IMR-90 (cell line): ENCODE measurements at regions not wholly inside any gene's neighbourhood (a gene's known extent, or its start where the extent isn't known, plus 50 kb on each side); places are given as distances from the start of the nearest gene placed in this dataset.

Experiments
- ATAC-seq: fragments of 200-7000 bp; cut with Tn5 transposase; 2 replicates; pipeline ENCODE4 v1.9.1; 2020; ENCODE audit warnings: low read depth, mild to moderate bottlenecking, moderate library complexity
- BruUV-seq: library from RNA; stranded (reverse); fragments of 400-500 nt; replicated peaks from 2 replicates; lab custom pipeline; 2021; lab: Mats Ljungman, UMichigan
- CTCF ChIA-PET: fragments of 300-600 bp; formaldehyde crosslinking; extraction: SDS; loops from one replicate; lab custom pipeline; 2021; ENCODE audit warnings: antibody characterized with exemption; lab: Yijun Ruan, JAX
- POLR2A ChIA-PET: fragments of 300-600 bp; sonication (Branson Sonifier 250); formaldehyde crosslinking; loops from one replicate; lab custom pipeline; 2022; ENCODE audit warnings: antibody characterized with exemption; ENCODE audit not compliant: unreplicated experiment; lab: Charles Lee
- DNase-seq: peaks from one replicate; pipeline ENCODE4 v3.0.0; 2013
- H2AFZ ChIP-seq: replicated peaks from 2 replicates; pipeline ENCODE3; 2013; ENCODE audit warnings: low read length, mild to moderate bottlenecking; ENCODE audit not compliant: poor library complexity
- H2AK5ac ChIP-seq: 2 replicates; pipeline ENCODE4 v1.6.1; 2013; ENCODE audit warnings: low read depth, low read length, inconsistent platforms
- H2AK9ac ChIP-seq: replicated peaks from 2 replicates; pipeline ENCODE3; 2013; ENCODE audit warnings: mild to moderate bottlenecking, low read depth, low read length, moderate library complexity; ENCODE audit not compliant: poor library complexity
- H2BK120ac ChIP-seq: 2 replicates; pipeline ENCODE4 v1.6.1; 2013; ENCODE audit warnings: low read depth, low read length, inconsistent platforms
- H2BK15ac ChIP-seq: 3 replicates; pipeline ENCODE4 v1.6.1; 2013; ENCODE audit warnings: low read depth, low read length, inconsistent platforms
- H2BK20ac ChIP-seq: 2 replicates; pipeline ENCODE4 v1.6.1; 2013; ENCODE audit warnings: low read depth, mild to moderate bottlenecking, inconsistent platforms, low read length, moderate library complexity
- H2BK5ac ChIP-seq: 2 replicates; pipeline ENCODE4 v1.6.1; 2013; ENCODE audit warnings: mild to moderate bottlenecking, low read depth, low read length, inconsistent platforms; ENCODE audit not compliant: poor library complexity, severe bottlenecking
- H3K14ac ChIP-seq: replicated peaks from 2 replicates; pipeline ENCODE4 v1.6.1; 2013; ENCODE audit warnings: low read depth, low read length, inconsistent platforms
- H3K18ac ChIP-seq: 2 replicates; pipeline ENCODE4 v1.6.1; 2013; ENCODE audit warnings: low read depth, low read length, control low read depth
- H3K23ac ChIP-seq: 2 replicates; pipeline ENCODE4 v1.6.1; 2013; ENCODE audit warnings: low read depth, low read length, inconsistent platforms
- H3K27ac ChIP-seq: 2 replicates; pipeline ENCODE4 v1.5.1; 2013; ENCODE audit warnings: mild to moderate bottlenecking, control low read depth, low read length; ENCODE audit not compliant: insufficient read depth
- H3K27me3 ChIP-seq: 2 replicates; pipeline ENCODE4 v1.6.1; 2013; ENCODE audit warnings: low read length; ENCODE audit not compliant: control insufficient read depth, insufficient read depth
- H3K36me3 ChIP-seq: 2 replicates; pipeline ENCODE4 v1.6.1; 2013; ENCODE audit warnings: low read length, mixed read lengths; ENCODE audit not compliant: control insufficient read depth, insufficient read depth
- H3K4ac ChIP-seq: 2 replicates; pipeline ENCODE4 v1.6.1; 2013; ENCODE audit warnings: low read depth, low read length, inconsistent platforms
- H3K4me1 ChIP-seq: 2 replicates; pipeline ENCODE4 v1.6.1; 2013; ENCODE audit warnings: low read length, mixed read lengths; ENCODE audit not compliant: control insufficient read depth, insufficient read depth
- H3K4me2 ChIP-seq: 2 replicates; pipeline ENCODE4 v1.6.1; 2013; ENCODE audit warnings: low read depth, mild to moderate bottlenecking, control low read depth, low read length, moderate library complexity
- H3K4me3 ChIP-seq: 2 replicates; pipeline ENCODE4 v1.5.1; 2013; ENCODE audit warnings: low read depth, mild to moderate bottlenecking, control low read depth, low read length, moderate library complexity; ENCODE audit not compliant: insufficient read depth
- H3K56ac ChIP-seq: 2 replicates; pipeline ENCODE4 v1.6.1; 2013; ENCODE audit warnings: low read length, inconsistent platforms; ENCODE audit not compliant: insufficient read depth; ENCODE audit errors: extremely low read depth
- H3K79me1 ChIP-seq, 2 experiments: 2 replicates each; pipeline ENCODE4 v1.6.1; 2013; ENCODE audit warnings: low read length in 2 of 2, inconsistent platforms in 1 of 2, low read depth in 1 of 2
- H3K9ac ChIP-seq: 2 replicates; pipeline ENCODE4 v1.6.1; 2013; ENCODE audit warnings: low read depth, low read length, control low read depth
- H3K9me1 ChIP-seq: 2 replicates; pipeline ENCODE4 v1.6.1; 2013; ENCODE audit warnings: low read length, inconsistent platforms; ENCODE audit not compliant: insufficient read depth
- H3K9me3 ChIP-seq: 2 replicates; pipeline ENCODE4 v1.6.1; 2013; ENCODE audit warnings: low read length; ENCODE audit not compliant: control insufficient read depth, insufficient read depth
- H4K20me1 ChIP-seq: 2 replicates; pipeline ENCODE4 v1.6.1; 2013; ENCODE audit warnings: low read length, inconsistent platforms; ENCODE audit not compliant: insufficient read depth
- H4K5ac ChIP-seq: 2 replicates; pipeline ENCODE4 v1.6.1; 2013; ENCODE audit warnings: mild to moderate bottlenecking, low read depth, low read length, control low read depth
- H4K8ac ChIP-seq, 2 experiments: 2 replicates each; pipeline ENCODE4 v1.6.1; 2013; ENCODE audit warnings: low read depth in 2 of 2, low read length in 2 of 2, control low read depth in 1 of 2, inconsistent platforms in 1 of 2
- H4K91ac ChIP-seq: 2 replicates; pipeline ENCODE4 v1.6.1; 2013; ENCODE audit warnings: low read depth, low read length, inconsistent platforms; ENCODE audit not compliant: insufficient read depth
- BHLHE40 ChIP-seq: fragments of 150-350 bp; IDR thresholded peaks from 2 replicates; pipeline ENCODE4 v1.6.1; 2016; ENCODE audit warnings: mild to moderate bottlenecking, low read depth, low read length
- CHD1 ChIP-seq: IDR thresholded peaks from 2 replicates; pipeline ENCODE4 v1.6.1; 2012; ENCODE audit warnings: low read depth, low read length, improper control_type of control experiment
- MXI1 ChIP-seq: IDR thresholded peaks from 2 replicates; pipeline ENCODE4 v1.6.1; 2012; ENCODE audit warnings: low read depth, mild to moderate bottlenecking, low read length, moderate library complexity, borderline replicate concordance
- POLR2A ChIP-seq: IDR thresholded peaks from 2 replicates; pipeline ENCODE4 v1.6.1; 2012; ENCODE audit warnings: mild to moderate bottlenecking, low read depth, low read length
- RAD21 ChIP-seq: IDR thresholded peaks from 2 replicates; pipeline ENCODE4 v1.6.1; 2012; ENCODE audit warnings: low read length, improper control_type of control experiment
- RFX5 ChIP-seq: IDR thresholded peaks from 2 replicates; pipeline ENCODE4 v1.8.0; 2012; ENCODE audit warnings: low read depth, mild to moderate bottlenecking, low read length, moderate library complexity
- SMC3 ChIP-seq: fragments of 150-350 bp; IDR thresholded peaks from 2 replicates; pipeline ENCODE4 v1.6.1; 2016; ENCODE audit warnings: low read depth, mild to moderate bottlenecking, antibody characterized with exemption, low read length, moderate library complexity
- WGBS, 2 experiments: methylation state at CpG; one replicate each; pipeline versions ENCODE4 v1.1.5 to v1.1.7; 2013; ENCODE audit warnings: missing lambda C conversion rate in 2 of 2; ENCODE audit not compliant: insufficient read length in 1 of 2; ENCODE audit errors: extremely low coverage in 2 of 2; 5-methylcytosine and 5-hydroxymethylcytosine counted together
- dilution Hi-C: fragments of 300-500 bp; cut with HindIII; formaldehyde crosslinking; loops from one replicate; pipeline ENCODE4 v1.14.3; 2018; ENCODE audit warnings: low sequenced_read_pairs; ENCODE audit not compliant: unreplicated experiment
- in situ Hi-C: fragments of 300-500 bp; cut with MboI; formaldehyde crosslinking; loops from 3 replicates; pipeline ENCODE4 v1.14.3; 2019; ENCODE audit warnings: low sequenced_read_pairs, inconsistent platforms, mixed read lengths
- intact Hi-C: fragments of 100-400 bp; cut with micrococcal nuclease; formaldehyde crosslinking; loops from 2 replicates; pipeline ENCODE4 v1.10.0; 2022
- TF ChIP-seq, protein P1 (sequence below): conservative IDR thresholded peaks from 2 replicates; pipeline ENCODE4 v1.5.1; 2012; ENCODE audit warnings: mild to moderate bottlenecking, low read depth, low read length, improper control_type of control experiment
- TF ChIP-seq, protein P2 (sequence below): fragments of 150-350 bp; IDR thresholded peaks from 2 replicates; pipeline ENCODE4 v1.6.1; 2017; ENCODE audit warnings: mild to moderate bottlenecking, antibody characterized with exemption, low read length, low read depth
- TF ChIP-seq, protein P3 (sequence below): fragments of 150-350 bp; IDR thresholded peaks from 2 replicates; pipeline ENCODE4 v1.6.1; 2016; ENCODE audit warnings: low read depth, mild to moderate bottlenecking, low read length, moderate library complexity, borderline replicate concordance

DNA sequence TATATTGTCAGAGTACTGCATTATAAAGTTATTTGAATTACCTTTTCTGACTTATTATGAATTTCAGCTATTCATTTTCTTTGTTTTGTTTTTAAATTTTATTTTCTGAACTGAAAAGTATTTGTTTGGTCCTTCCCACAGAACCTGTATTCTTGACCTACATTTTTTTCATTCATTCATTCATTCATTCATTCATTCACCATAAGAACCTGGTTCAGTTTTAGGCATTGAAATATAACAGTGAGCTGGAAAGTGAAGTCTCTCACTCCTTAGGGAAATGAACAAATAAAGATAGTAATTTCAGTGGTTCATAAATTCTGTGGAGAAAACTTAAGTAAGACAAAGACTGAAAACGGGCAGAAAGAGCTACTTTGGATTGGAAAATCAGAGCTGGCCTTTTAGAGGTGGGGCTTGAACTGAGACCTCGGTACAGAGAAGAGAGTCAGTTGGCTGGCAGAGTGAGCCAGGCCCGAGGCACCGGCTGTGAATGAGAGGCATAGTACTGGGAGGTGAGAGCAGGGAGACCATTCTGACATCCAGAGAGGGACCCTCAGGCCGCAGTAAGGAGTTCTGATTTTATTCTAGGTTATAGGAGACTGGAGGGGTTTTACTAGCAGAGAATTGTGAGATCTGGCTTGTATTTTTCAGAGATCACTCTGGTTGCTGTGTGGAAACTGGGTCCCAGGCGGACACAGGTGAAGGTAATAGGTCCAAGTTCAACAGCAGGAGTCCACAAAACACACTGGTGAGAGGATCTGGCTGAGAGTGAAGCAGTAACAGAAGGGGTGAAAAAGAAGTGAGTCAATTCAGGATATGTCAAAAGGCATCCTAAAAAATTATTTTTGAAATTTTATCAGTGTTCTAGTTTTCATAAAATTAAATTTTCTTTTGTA lies 75.8 kb upstream of the FN1 start:
- H4K91ac ChIP-seq: no peak overlapping the region
- no peak overlapping the region for H4K5ac ChIP-seq
- DNase-seq (no peak), ATAC-seq (no peak)
- H3K23ac ChIP-seq: no peak overlapping the region
- 0 out of 2 replicates have a peak, but pooled peaks cover 2% of the 10 kb centered on the region for H3K4me1 ChIP-seq
- no peak overlapping the region for H2BK20ac ChIP-seq
- no peak overlapping the region for H3K27ac ChIP-seq
- TF ChIP-seq CHD1 (no peak), SMC3 (no peak), RFX5 (no peak), BHLHE40 (no peak), POLR2A (no peak), RAD21 (no peak), MXI1 (no peak)
- TF ChIP-seq, protein P1, sequence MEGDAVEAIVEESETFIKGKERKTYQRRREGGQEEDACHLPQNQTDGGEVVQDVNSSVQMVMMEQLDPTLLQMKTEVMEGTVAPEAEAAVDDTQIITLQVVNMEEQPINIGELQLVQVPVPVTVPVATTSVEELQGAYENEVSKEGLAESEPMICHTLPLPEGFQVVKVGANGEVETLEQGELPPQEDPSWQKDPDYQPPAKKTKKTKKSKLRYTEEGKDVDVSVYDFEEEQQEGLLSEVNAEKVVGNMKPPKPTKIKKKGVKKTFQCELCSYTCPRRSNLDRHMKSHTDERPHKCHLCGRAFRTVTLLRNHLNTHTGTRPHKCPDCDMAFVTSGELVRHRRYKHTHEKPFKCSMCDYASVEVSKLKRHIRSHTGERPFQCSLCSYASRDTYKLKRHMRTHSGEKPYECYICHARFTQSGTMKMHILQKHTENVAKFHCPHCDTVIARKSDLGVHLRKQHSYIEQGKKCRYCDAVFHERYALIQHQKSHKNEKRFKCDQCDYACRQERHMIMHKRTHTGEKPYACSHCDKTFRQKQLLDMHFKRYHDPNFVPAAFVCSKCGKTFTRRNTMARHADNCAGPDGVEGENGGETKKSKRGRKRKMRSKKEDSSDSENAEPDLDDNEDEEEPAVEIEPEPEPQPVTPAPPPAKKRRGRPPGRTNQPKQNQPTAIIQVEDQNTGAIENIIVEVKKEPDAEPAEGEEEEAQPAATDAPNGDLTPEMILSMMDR: no peak
- TF ChIP-seq, protein P2, sequence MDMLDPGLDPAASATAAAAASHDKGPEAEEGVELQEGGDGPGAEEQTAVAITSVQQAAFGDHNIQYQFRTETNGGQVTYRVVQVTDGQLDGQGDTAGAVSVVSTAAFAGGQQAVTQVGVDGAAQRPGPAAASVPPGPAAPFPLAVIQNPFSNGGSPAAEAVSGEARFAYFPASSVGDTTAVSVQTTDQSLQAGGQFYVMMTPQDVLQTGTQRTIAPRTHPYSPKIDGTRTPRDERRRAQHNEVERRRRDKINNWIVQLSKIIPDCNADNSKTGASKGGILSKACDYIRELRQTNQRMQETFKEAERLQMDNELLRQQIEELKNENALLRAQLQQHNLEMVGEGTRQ: no peak
- TF ChIP-seq, protein P3, sequence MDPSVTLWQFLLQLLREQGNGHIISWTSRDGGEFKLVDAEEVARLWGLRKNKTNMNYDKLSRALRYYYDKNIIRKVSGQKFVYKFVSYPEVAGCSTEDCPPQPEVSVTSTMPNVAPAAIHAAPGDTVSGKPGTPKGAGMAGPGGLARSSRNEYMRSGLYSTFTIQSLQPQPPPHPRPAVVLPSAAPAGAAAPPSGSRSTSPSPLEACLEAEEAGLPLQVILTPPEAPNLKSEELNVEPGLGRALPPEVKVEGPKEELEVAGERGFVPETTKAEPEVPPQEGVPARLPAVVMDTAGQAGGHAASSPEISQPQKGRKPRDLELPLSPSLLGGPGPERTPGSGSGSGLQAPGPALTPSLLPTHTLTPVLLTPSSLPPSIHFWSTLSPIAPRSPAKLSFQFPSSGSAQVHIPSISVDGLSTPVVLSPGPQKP: no peak
- ChIA-PET POLR2A (interaction anchor here (0.6 kb wide), 1 partner anchor 147 kb away, joined by 9 read pairs; no protein-coding TSS in a partner anchor), CTCF (no interaction called here)
- peaks cover 6% of the 10 kb centered on the region; the same call in 1 of the 2 replicates for H3K9me1 ChIP-seq
- no peaks in the 10 kb centered on the region for H3K27me3 ChIP-seq
- H3K79me1 ChIP-seq: no peaks in the 10 kb centered on the region
- no peak overlapping the region for H3K18ac ChIP-seq
- no peak overlapping the region for H2BK120ac ChIP-seq
- no peak overlapping the region for H3K14ac ChIP-seq
- no peak overlapping the region for H3K4ac ChIP-seq
- dilution Hi-C loops: no loop called here
- H2AK5ac ChIP-seq: no peak overlapping the region
- no peak overlapping the region for H2AK9ac ChIP-seq
- WGBS, 2 experiments: 91% methylated on average over 4 of the region's 6 CpGs; no CpG with 5 or more reads in 1 of the 2 experiments
- H3K36me3 ChIP-seq: no peaks in the 10 kb centered on the region
- peak overlapping the region; percentile 40 for H2AFZ ChIP-seq
- no peak overlapping the region for H3K4me2 ChIP-seq
- H3K56ac ChIP-seq: no peak overlapping the region
- in situ Hi-C loops: no loop called here
- no peak overlapping the region for H3K4me3 ChIP-seq
- no peaks in the 10 kb centered on the region for H3K9me3 ChIP-seq
- H4K20me1 ChIP-seq: no peaks in the 10 kb centered on the region
- H2BK15ac ChIP-seq: no peak overlapping the region
- H2BK5ac ChIP-seq: no peak overlapping the region
- peak overlapping the region in 1 of 2 experiments; percentile 49; a peak in 1 of 4 replicates for H4K8ac ChIP-seq
- BruUV-seq: no TSS peak
- intact Hi-C loops: no loop called here
- H3K9ac ChIP-seq: no peak overlapping the region
